ENCODE measurements at regions not wholly inside any gene's neighbourhood (a gene's known extent, or its start where the extent isn't known, plus 50 kb on each side); places are given as distances from the start of the nearest gene placed in this dataset.

DNA sequence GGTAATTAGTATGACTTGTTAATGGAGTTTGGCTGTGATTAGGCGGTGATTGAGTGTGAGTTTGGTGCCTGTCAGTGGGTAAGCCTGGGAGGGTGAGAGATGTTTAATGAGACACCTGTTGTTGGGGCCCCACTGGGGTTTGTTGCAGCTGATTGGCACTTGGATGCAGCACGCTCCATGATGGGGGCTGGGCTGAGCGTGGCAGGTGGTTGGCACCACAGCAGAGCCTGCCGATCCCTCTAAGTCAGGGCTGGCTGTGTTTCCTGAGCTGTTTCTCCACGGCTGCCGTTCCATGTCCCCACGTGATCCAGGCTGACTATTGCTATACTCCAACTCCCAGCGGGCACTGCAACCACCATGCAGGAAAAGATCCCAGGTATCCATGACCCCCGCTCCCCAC lies 93.5 kb upstream of the ARRDC4 start:
- TF ChIP-seq, protein P1, sequence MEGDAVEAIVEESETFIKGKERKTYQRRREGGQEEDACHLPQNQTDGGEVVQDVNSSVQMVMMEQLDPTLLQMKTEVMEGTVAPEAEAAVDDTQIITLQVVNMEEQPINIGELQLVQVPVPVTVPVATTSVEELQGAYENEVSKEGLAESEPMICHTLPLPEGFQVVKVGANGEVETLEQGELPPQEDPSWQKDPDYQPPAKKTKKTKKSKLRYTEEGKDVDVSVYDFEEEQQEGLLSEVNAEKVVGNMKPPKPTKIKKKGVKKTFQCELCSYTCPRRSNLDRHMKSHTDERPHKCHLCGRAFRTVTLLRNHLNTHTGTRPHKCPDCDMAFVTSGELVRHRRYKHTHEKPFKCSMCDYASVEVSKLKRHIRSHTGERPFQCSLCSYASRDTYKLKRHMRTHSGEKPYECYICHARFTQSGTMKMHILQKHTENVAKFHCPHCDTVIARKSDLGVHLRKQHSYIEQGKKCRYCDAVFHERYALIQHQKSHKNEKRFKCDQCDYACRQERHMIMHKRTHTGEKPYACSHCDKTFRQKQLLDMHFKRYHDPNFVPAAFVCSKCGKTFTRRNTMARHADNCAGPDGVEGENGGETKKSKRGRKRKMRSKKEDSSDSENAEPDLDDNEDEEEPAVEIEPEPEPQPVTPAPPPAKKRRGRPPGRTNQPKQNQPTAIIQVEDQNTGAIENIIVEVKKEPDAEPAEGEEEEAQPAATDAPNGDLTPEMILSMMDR (conservative IDR thresholded peaks at IDR 0.05 in 1 of 2, IDR thresholded peaks at IDR 0.05 in 1 of 2; ENCODE audit: low read depth in 1 of 2, low read length in 2 of 2): no peak
- no peak for TF ChIP-seq EZH2 (IDR thresholded peaks at IDR 0.05; ENCODE audit: low read length, missing control alignments)

Measured in fibroblast of lung (primary cell).